Putamen (tissue), 1 donor: ENCODE measurements at regions not wholly inside any gene's neighbourhood (a gene's known extent, or its start where the extent isn't known, plus 50 kb on each side); places are given as distances from the start of the nearest gene placed in this dataset.
"Not testable (repeated sequence)": the region's sequence is repeated elsewhere in the genome, so short reads cannot be mapped to it uniquely, and the experiment has no call there.

Source experiments
- DNase-seq: peaks from one replicate; pipeline ENCODE4 v3.0.0-alpha.2; 2016; ENCODE audit warnings: low spot score

DNA sequence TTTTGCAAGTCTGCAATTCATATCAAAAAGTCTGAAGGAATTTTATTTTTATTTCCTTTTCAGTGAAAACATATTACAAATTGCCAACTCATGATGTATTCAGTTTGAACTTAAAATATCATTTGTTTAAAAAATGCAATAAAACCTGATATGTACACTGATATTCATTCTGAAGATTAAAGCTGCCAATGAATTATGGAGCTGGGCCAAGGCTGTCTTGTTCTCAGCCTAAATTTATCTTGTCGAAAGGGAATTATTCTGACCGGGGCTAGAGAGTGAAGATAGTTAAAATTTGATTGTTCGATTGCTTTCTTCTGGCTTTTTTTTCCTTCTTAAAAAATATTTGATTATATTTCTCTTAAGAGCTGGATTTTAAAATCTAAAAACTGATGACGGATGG is 54.0 kb upstream of the RBFOX1 start:
- no peak for DNase-seq

GRCh38 chr16:7272567-7273158 is 60.0 kb upstream of the RBFOX1 start:
- no peak for DNase-seq

GRCh38 chr16:7271486-7271885 is 61.2 kb upstream of the RBFOX1 start:
- no peak for DNase-seq

DNA sequence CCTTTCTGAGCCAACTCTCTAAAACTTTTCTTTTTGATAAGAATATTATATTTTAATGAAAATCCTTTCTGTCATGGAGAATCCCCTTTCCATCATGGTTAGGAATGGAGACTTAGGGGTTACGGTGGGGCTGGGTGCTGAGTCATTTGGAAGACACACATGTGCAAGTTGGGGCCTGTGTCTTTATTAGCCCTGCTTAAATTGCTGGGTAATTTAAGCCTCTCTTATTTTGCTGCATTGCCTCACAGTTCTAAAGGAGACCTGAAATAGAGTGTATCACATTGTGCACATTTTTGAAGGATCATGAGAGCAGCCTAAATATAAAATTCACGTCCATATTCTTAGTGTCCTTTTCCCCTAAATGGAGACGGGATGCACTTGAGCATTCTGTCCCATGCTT is 61.8 kb upstream of the RBFOX1 start:
- DNase-seq, result no peak

- DNase-seq, result no peak
Observed at GRCh38 chr16:7270006-7270405, 62.6 kb upstream of the RBFOX1 start.

- DNase-seq, result peak; percentile 31
Observed at GRCh38 chr16:7268182-7268581, 64.5 kb upstream of the RBFOX1 start.

DNA sequence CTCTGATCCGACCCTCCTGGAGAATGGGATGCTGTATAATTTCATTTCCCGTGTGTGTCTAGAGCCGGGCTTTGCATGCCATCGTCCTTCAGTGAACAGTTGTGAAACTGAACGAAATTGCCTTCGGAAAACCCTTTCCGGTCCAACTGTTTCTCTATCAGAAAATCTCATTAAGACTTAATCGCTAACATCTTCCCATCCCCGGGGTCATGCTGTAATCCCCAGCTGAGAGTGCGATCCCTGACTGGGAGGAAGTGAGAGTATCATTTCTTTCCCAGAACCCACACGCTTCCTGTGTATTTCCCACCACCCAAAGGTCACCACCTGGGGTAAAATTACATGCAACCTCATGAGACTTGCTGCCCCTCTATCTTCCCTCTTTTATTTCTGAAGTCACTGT is 75.6 kb upstream of the RBFOX1 start:
- no peak for DNase-seq

DNA sequence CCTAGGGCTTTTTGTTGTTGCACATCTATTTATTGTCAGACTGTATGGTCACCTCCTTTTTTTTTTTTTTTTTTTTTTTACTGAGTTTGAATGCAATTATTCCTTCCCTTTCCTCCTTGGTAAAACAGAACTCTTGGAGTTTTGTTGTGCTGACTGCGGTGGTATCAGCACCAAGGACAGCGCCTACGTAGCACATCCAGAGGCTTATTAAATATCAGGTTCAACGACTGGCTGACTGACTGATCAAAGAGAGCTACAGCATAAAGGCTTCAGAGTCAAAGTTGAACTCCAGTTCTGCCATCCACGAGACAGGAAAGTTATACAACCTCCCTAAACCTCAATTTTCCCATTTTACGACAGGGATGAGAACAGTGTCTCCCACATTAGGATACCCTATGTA is 86.1 kb upstream of the RBFOX1 start:
- no peak for DNase-seq

DNA sequence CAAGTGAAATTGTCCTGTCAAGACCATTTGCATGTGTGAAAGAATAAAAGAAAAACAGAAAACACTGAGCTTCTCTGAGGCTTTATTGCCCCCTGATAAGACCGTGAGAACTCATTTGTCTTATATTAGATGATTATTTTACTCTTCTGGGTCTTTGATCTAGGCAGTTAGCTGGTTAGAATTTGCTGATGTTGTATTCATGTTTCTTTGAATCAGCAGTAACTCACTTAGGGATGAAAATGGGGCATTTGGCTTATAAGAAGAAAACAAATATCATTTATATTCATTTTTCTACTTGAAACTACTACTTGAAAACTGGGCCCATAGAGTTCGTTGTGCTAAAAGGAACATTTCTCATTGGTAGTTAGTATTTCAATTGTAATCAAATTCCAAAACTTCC is 93.1 kb upstream of the RBFOX1 start:
- DNase-seq, result no peak

DNA sequence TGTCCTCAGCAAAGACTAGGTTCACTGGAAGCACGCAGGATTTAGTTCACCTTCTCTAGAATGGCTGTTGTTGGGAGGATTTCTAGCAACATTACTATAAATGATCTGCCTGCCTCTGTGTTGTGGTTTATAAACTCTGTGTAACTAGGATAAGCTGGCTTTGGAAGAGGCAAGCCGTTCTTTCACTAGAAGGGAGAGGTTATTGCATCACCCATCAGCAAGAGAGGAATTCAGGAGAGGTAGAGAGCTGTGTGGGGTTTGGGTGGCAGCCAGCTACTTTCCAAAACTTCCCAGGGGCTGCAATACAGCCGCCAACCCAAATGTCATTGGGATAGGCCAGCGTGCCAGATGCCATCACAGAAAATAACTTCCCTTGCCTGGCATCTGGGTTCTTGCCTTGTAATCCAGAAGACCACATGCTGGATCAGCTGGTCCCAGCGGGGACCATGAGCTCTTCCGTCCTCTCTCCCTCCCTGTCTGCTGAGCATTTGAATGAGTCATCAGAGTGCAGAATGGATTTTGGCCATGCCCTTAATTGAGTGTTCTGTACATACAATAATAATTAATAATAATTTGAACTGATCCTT is 95.7 kb upstream of the RBFOX1 start:
- DNase-seq, result no peak

- DNase-seq, result no peak
Observed at GRCh38 chr16:7233975-7234374, 98.7 kb upstream of the RBFOX1 start.

DNA sequence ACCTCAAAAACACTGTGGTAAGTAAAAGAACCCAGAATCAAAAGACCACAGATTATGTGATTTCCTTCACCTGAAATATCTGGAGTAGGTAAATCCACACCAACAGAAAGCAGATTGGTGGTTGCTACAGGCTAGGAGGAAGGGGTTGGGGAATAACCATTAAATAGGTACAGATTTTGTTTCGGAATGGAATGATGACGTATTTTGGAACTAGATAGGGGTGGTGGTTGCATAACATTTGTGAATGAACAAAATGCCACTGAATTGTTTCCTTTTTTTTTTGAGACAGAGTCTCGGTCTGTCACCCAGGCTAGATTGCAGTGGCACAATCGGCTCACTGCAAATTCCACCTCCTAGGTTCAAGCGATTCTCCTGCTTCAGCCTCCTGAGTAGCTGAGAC is 100.9 kb upstream of the RBFOX1 start:
- DNase-seq, result no peak

GRCh38 chr16:7229433-7230218 is 103.0 kb upstream of the RBFOX1 start:
- not testable (repeated sequence) for DNase-seq

DNA sequence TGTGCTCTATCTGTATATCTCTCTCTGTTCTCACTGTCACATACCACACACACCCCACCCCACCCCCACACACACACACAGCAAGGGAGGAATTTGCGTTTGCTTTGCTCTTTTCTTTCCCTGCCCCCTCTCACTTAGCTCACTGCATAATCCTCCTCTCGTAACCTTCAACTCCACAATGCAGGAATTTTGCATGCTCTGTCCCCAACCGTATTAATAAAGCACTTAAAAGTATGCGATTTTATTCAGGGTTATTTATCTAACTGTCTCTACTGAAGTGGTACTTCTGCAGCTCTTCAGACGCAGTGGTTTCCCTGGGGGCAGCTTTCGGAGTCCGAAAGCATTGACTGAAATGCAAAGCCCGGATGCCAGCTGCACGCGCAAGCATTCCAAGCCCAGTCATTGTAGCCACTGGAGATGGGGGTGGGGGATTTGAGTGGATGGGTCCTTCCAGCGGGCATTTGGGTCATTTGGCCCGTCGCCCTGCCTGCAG is 105.4 kb upstream of the RBFOX1 start:
- no peak for DNase-seq

DNA sequence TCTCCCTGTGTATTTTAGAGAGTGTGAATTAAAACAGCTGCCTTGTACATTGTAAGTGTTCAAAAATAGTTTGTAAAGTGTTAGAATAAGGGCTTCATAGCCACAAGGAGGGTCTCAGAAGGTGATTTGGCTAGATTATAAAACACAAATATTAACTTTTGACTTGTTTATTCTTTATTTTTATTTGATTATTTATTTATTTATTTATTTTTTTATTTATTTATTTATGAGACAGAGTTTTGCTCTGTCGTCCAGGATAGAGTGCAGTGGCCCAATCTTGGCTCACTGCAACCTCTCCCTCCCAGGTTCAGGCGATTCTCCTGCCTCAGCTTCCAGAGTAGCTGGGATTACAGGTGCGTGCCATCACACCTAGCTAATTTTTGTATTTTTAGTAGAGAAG is 111.5 kb upstream of the RBFOX1 start:
- DNase-seq, result no peak

DNA sequence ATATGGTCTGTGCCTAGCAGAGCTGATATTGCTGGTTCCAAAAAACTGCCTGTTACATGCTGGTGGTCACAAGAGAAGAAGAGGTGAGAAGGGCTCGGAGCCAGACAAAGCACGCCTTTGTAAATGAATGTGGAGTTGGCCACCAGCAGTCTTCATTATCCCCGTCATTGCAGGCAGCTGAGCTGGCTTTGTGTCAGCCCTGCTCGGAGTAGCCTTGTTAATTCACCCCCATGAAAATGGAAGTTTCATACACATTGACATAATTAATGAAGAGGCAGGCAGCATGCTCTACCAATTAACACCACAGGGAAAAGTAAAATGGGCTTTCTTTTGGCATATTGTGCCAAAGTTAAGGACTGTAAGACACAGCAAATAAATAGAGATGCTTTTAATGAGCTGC is 113.7 kb upstream of the RBFOX1 start:
- no peak for DNase-seq

DNA sequence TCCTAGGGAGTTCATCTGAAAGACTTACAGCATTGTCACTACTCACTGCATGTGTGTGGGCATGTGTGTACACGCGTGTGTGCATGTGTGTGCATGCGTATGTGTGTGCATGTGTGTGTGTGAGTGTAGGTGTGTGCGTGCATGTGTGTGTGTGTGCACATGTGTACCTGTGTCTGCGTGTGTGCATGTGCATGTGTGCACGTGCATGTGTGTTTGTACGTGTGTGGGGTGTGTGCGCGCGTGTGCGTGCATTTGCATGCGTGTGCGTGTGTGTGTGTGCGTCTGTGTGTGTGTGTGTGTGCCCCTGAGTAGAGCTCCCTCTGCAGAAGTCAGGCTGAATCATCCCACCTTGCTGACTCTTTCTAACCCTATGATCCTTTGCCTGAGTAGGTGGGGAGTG is 114.8 kb upstream of the RBFOX1 start:
- no peak for DNase-seq

GRCh38 chr16:7216719-7217118 is 115.9 kb upstream of the RBFOX1 start:
- DNase-seq, result no peak

GRCh38 chr16:7211781-7212180 is 120.9 kb upstream of the RBFOX1 start:
- peak; percentile 52 for DNase-seq

GRCh38 chr16:7209598-7209997 is 123.0 kb upstream of the RBFOX1 start:
- DNase-seq, result no peak

DNA sequence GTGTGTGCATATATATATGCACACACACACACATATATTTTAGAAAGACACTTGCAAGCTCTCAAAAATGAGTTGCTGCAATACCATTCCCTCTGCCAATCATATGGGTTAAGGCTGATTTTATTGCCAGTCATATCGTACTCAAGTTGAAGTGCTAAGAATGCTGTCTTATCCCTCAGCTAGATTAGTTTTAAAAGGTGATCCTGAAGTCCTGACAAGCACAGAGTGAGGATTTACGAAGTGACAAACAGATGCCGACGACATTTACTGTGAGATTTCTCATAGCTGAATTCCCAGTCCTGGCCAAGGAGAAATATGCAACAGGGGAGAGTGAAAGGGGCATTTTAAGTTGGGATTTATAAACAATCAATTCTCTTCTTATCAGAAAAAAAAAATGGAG is 126.2 kb upstream of the RBFOX1 start:
- DNase-seq, result no peak

GRCh38 chr16:7200320-7200719 is 132.3 kb upstream of the RBFOX1 start:
- DNase-seq, result no peak

- no peak for DNase-seq
Observed at GRCh38 chr16:7185689-7186088, 147.0 kb upstream of the RBFOX1 start.
